ENCODE measurements at regions not wholly inside any gene's neighbourhood (a gene's known extent, or its start where the extent isn't known, plus 50 kb on each side); places are given as distances from the start of the nearest gene placed in this dataset.
"Not testable (repeated sequence)": the region's sequence is repeated elsewhere in the genome, so short reads cannot be mapped to it uniquely, and the experiment has no call there.

DNA sequence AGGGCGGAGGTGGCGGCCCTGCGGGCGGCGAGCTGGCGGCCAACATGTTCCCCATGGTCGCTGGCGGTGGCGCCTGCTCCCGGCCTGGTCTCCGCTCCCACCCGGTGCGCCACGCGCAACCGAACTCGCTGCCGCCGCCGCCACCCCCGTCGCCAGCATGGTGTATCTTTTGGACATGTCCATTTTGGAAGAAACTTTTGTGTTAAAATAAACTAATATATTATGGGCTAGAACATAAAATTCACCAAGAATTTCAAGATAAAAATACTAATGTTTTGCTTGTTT, 165.5 kb downstream of the POTEM start:
- TF ChIP-seq, protein P1, sequence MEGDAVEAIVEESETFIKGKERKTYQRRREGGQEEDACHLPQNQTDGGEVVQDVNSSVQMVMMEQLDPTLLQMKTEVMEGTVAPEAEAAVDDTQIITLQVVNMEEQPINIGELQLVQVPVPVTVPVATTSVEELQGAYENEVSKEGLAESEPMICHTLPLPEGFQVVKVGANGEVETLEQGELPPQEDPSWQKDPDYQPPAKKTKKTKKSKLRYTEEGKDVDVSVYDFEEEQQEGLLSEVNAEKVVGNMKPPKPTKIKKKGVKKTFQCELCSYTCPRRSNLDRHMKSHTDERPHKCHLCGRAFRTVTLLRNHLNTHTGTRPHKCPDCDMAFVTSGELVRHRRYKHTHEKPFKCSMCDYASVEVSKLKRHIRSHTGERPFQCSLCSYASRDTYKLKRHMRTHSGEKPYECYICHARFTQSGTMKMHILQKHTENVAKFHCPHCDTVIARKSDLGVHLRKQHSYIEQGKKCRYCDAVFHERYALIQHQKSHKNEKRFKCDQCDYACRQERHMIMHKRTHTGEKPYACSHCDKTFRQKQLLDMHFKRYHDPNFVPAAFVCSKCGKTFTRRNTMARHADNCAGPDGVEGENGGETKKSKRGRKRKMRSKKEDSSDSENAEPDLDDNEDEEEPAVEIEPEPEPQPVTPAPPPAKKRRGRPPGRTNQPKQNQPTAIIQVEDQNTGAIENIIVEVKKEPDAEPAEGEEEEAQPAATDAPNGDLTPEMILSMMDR (IDR thresholded peaks at IDR 0.05; ENCODE audit: low read length) = not testable (repeated sequence)
- TF ChIP-seq EZH2 (IDR thresholded peaks at IDR 0.05; ENCODE audit: borderline replicate concordance, low read length) = not testable (repeated sequence)

Measured in OCI-LY1 (cell line).